ENCODE measurements at regions not wholly inside any gene's neighbourhood (a gene's known extent, or its start where the extent isn't known, plus 50 kb on each side); places are given as distances from the start of the nearest gene placed in this dataset.

GRCh38 chr20:37627060-37627766, 66.6 kb upstream of the CTNNBL1 start:
- intact Hi-C loops (cut with micrococcal nuclease; ENCODE audit: unreplicated experiment) = loop anchor here (2.0 kb wide), 1 partner anchor 58 kb away; no protein-coding TSS in a partner anchor
- Mint-ChIP-seq H3K4me3 (ENCODE audit: unreplicated experiment) (no peak overlapping the region), H3K9me3 (ENCODE audit: unreplicated experiment) (no peaks in the 10 kb centered on the region), H3K4me1 (ENCODE audit: low read depth, unreplicated experiment) (no peaks in the 10 kb centered on the region), H3K36me3 (ENCODE audit: insufficient read depth, unreplicated experiment) (no peaks in the 10 kb centered on the region), H3K27ac (ENCODE audit: unreplicated experiment) (no peak overlapping the region), H3K27me3 (ENCODE audit: insufficient read depth, unreplicated experiment) (peaks cover 21% of the 10 kb centered on the region)
- CTCF ChIA-PET = no interaction called here
- H3K4me3 ChIP-seq (ENCODE audit: low read depth, low read length) = no peak overlapping the region
- POLR2A ChIA-PET = no interaction called here
- TF ChIP-seq CTCF (IDR thresholded peaks at IDR 0.05; ENCODE audit: insufficient read depth in 1 of 2, low read depth in 1 of 2, low read length in 1 of 2, severe bottlenecking in 1 of 2, unreplicated experiment in 1 of 2) = no peak
- no peaks in the 10 kb centered on the region for H3K36me3 ChIP-seq (ENCODE audit: control insufficient read depth, insufficient read depth, low read length)
- H3K9me3 ChIP-seq = no peaks in the 10 kb centered on the region
- no peaks in the 10 kb centered on the region for H3K27me3 ChIP-seq (replicated peaks; ENCODE audit: control insufficient read depth, insufficient read depth, low read length)
- peak; percentile 81 to 86 for DNase-seq
- peaks cover 4% of the 10 kb centered on the region; the same call in 1 of the 2 replicates for H3K4me1 ChIP-seq
- no TSS peak for BruUV-seq (replicated peaks)

- Mint-ChIP-seq H3K9me3 (ENCODE audit: unreplicated experiment) (no peaks in the 10 kb centered on the region), H3K4me1 (ENCODE audit: low read depth, unreplicated experiment) (no peaks in the 10 kb centered on the region), H3K4me3 (ENCODE audit: unreplicated experiment) (no peak overlapping the region), H3K27ac (ENCODE audit: unreplicated experiment) (no peak overlapping the region), H3K27me3 (ENCODE audit: insufficient read depth, unreplicated experiment) (peaks cover 27% of the 10 kb centered on the region), H3K36me3 (ENCODE audit: insufficient read depth, unreplicated experiment) (no peaks in the 10 kb centered on the region)
- no peaks in the 10 kb centered on the region for H3K9me3 ChIP-seq
- intact Hi-C loops (cut with micrococcal nuclease; ENCODE audit: unreplicated experiment) = no loop called here
- no TSS peak for BruUV-seq (replicated peaks)
- H3K36me3 ChIP-seq (ENCODE audit: control insufficient read depth, insufficient read depth, low read length) = no peaks in the 10 kb centered on the region
- H3K4me1 ChIP-seq = 0 out of 2 replicates have a peak, but pooled peaks cover 4% of the 10 kb centered on the region
- no peaks in the 10 kb centered on the region for H3K27me3 ChIP-seq (replicated peaks; ENCODE audit: control insufficient read depth, insufficient read depth, low read length)
- no peak overlapping the region for H3K4me3 ChIP-seq (ENCODE audit: low read depth, low read length)
- CTCF ChIA-PET = no interaction called here
- POLR2A ChIA-PET = no interaction called here
- no peak for DNase-seq
- TF ChIP-seq CTCF (IDR thresholded peaks at IDR 0.05; ENCODE audit: insufficient read depth in 1 of 2, low read depth in 1 of 2, low read length in 1 of 2, severe bottlenecking in 1 of 2, unreplicated experiment in 1 of 2) = no peak
Measured at GRCh38 chr20:37624963-37625362, 68.9 kb upstream of the CTNNBL1 start.

DNA sequence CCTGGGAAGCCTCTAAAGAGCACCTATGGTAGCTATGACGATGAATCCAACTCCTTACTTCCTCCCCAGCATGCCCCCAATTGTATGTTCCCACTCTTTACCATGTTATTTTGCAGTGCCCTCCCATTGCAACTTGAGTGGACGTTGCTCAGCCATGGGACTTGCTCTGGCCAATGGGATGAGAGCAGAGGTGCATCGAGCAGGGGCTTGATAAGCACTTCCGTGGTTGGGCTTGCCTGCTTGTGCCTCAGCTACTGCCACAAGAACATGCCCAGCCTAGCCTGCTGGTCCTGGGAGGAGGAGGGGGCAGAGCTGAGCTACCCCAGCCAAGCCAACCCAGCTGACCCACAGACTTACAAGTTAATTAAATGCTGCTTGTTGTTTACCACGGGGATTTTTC, 71.1 kb upstream of the CTNNBL1 start:
- no peak overlapping the region for H3K27ac Mint-ChIP-seq (ENCODE audit: unreplicated experiment)
- Histone ChIP-seq H3K4me1 (0 out of 2 replicates have a peak, but pooled peaks cover 4% of the 10 kb centered on the region), H3K4me3 (ENCODE audit: low read depth, low read length) (no peak overlapping the region), H3K9me3 (no peaks in the 10 kb centered on the region), H3K27me3 (replicated peaks; ENCODE audit: control insufficient read depth, insufficient read depth, low read length) (no peaks in the 10 kb centered on the region; the same call in 1 of the 2 replicates), H3K36me3 (ENCODE audit: control insufficient read depth, insufficient read depth, low read length) (no peaks in the 10 kb centered on the region)
- intact Hi-C loops (cut with micrococcal nuclease; ENCODE audit: unreplicated experiment) = no loop called here
- no peaks in the 10 kb centered on the region for H3K9me3 Mint-ChIP-seq (ENCODE audit: unreplicated experiment)
- DNase-seq = no peak
- TF ChIP-seq CTCF (IDR thresholded peaks at IDR 0.05; ENCODE audit: insufficient read depth in 1 of 2, low read depth in 1 of 2, low read length in 1 of 2, severe bottlenecking in 1 of 2, unreplicated experiment in 1 of 2) = no peak
- H3K4me1 Mint-ChIP-seq (ENCODE audit: low read depth, unreplicated experiment) = no peaks in the 10 kb centered on the region
- ChIA-PET POLR2A (no interaction called here), CTCF (no interaction called here)
- H3K4me3 Mint-ChIP-seq (ENCODE audit: unreplicated experiment) = no peak overlapping the region
- no TSS peak for BruUV-seq (replicated peaks)
- no peaks in the 10 kb centered on the region for H3K36me3 Mint-ChIP-seq (ENCODE audit: insufficient read depth, unreplicated experiment)
- H3K27me3 Mint-ChIP-seq (ENCODE audit: insufficient read depth, unreplicated experiment) = peaks cover 21% of the 10 kb centered on the region

Measured in Caco-2 (cell line).